HG03565 (cell line): ENCODE measurements at regions not wholly inside any gene's neighbourhood (a gene's known extent, or its start where the extent isn't known, plus 50 kb on each side); places are given as distances from the start of the nearest gene placed in this dataset.
"Not testable (repeated sequence)": the region's sequence is repeated elsewhere in the genome, so short reads cannot be mapped to it uniquely, and the experiment has no call there.

ENCODE experiments used
- ATAC-seq: cut with Tn5 transposase; IDR thresholded peaks from one replicate; pipeline ENCODE4 v1.9.1; 2021; ENCODE audit warnings: mild to moderate bottlenecking, moderate library complexity; ENCODE audit not compliant: unreplicated experiment

GRCh38 chr6:137933696-137934095 is 66.6 kb downstream of the TNFAIP3 start:
- ATAC-seq, result no peak

- no peak for ATAC-seq
Measured at GRCh38 chr6:137936798-137937197, 69.7 kb downstream of the TNFAIP3 start.

- ATAC-seq, result no peak
Measured at GRCh38 chr6:137937834-137938233, 70.8 kb downstream of the TNFAIP3 start.

GRCh38 chr6:137938770-137939379 is 71.8 kb downstream of the TNFAIP3 start:
- ATAC-seq, result no peak

GRCh38 chr6:137941995-137942394 is 74.9 kb downstream of the TNFAIP3 start:
- ATAC-seq, result no peak

GRCh38 chr6:137942736-137943135 is 75.7 kb downstream of the TNFAIP3 start:
- ATAC-seq, result no peak

GRCh38 chr6:137944381-137944780 is 77.3 kb downstream of the TNFAIP3 start:
- ATAC-seq, result not testable (repeated sequence)

- no peak for ATAC-seq
Measured at GRCh38 chr6:137944793-137945498, 77.9 kb downstream of the TNFAIP3 start.

- peak; percentile 45 for ATAC-seq
Measured at GRCh38 chr6:137949686-137950390, 82.8 kb downstream of the TNFAIP3 start.

- no peak for ATAC-seq
Measured at GRCh38 chr6:137950581-137950980, 83.5 kb downstream of the TNFAIP3 start.

- peak; percentile 40 for ATAC-seq
Measured at GRCh38 chr6:137951064-137951597, 84.1 kb downstream of the TNFAIP3 start.

GRCh38 chr6:137952247-137952646 is 85.2 kb downstream of the TNFAIP3 start:
- ATAC-seq, result no peak

- ATAC-seq, result no peak
Measured at GRCh38 chr6:137953761-137954160, 86.7 kb downstream of the TNFAIP3 start.

GRCh38 chr6:137954253-137954652 is 87.2 kb downstream of the TNFAIP3 start:
- ATAC-seq, result no peak

GRCh38 chr6:137956098-137956488 is 89.0 kb downstream of the TNFAIP3 start:
- ATAC-seq, result no peak

- ATAC-seq, result no peak
Measured at GRCh38 chr6:137957471-137957870, 90.4 kb downstream of the TNFAIP3 start.

GRCh38 chr6:137958811-137959565 is 91.9 kb downstream of the TNFAIP3 start:
- no peak for ATAC-seq

- ATAC-seq, result no peak
Measured at GRCh38 chr6:137962725-137963124, 95.7 kb downstream of the TNFAIP3 start.

- no peak for ATAC-seq
Measured at GRCh38 chr6:137964876-137965275, 97.8 kb downstream of the TNFAIP3 start.

- ATAC-seq, result no peak
Measured at GRCh38 chr6:137967689-137968454, 100.8 kb downstream of the TNFAIP3 start.
